ENCODE measurements at regions not wholly inside any gene's neighbourhood (a gene's known extent, or its start where the extent isn't known, plus 50 kb on each side); places are given as distances from the start of the nearest gene placed in this dataset.

GRCh38 chr9:32326146-32326545 is 58.3 kb upstream of the ACO1 start:
- TF ChIP-seq CTCF (IDR thresholded peaks at IDR 0.05): no peak
- no peak for TF ChIP-seq EZH2phosphoT487 (IDR thresholded peaks at IDR 0.05)
- TF ChIP-seq EZH2 (IDR thresholded peaks at IDR 0.05): no peak

Data from neural progenitor cell (in vitro differentiated cells).